Mammary epithelial cell (primary cell): ENCODE measurements at regions not wholly inside any gene's neighbourhood (a gene's known extent, or its start where the extent isn't known, plus 50 kb on each side); places are given as distances from the start of the nearest gene placed in this dataset.

Experiments used
- CTCF ChIP-seq, 2 donors: IDR thresholded peaks in 1 of 2; conservative IDR thresholded peaks in 1 of 2; 2 replicates each; pipeline ENCODE4 v1.5.1; 2011 to 2012; ENCODE audit warnings: inconsistent platforms in 2 of 2, low read length in 2 of 2, mild to moderate bottlenecking in 2 of 2, control low read depth in 1 of 2, low read depth in 1 of 2; ENCODE audit not compliant: insufficient read depth in 1 of 2; ENCODE audit errors: extremely low read depth in 1 of 2
- EZH2 ChIP-seq: IDR thresholded peaks from 2 replicates; pipeline ENCODE4 v1.6.1; 2012; ENCODE audit warnings: low read length, inconsistent platforms, borderline replicate concordance

GRCh38 chr4:35364321-35364870 is 879.9 kb downstream of the ARAP2 start:
- TF ChIP-seq EZH2 = no peak
- TF ChIP-seq CTCF (conservative IDR thresholded peaks at IDR 0.05 in 1 of 2, IDR thresholded peaks at IDR 0.05 in 1 of 2; ENCODE audit: extremely low read depth in 1 of 2, insufficient read depth in 1 of 2, low read depth in 1 of 2, low read length in 2 of 2) = no peak
